Sigmoid colon (tissue), 6 donors: ENCODE measurements at regions not wholly inside any gene's neighbourhood (a gene's known extent, or its start where the extent isn't known, plus 50 kb on each side); places are given as distances from the start of the nearest gene placed in this dataset.

Experiments used
- DNase-seq: peaks from one replicate; pipeline ENCODE4 v3.0.0-alpha.2; 2019
- H3K27ac ChIP-seq, 4 donors: fragments of 200-600 bp; sonication (generic); one replicate each; pipeline ENCODE4 v1.5.1; 2016 to 2019; ENCODE audit warnings: mild to moderate bottlenecking in 1 of 4
- H3K27me3 ChIP-seq, 3 donors: fragments of 200-600 bp; sonication (generic); one replicate each; pipeline ENCODE4 v1.5.1; 2019; ENCODE audit warnings: mild to moderate bottlenecking in 1 of 3
- H3K36me3 ChIP-seq, 4 donors: fragments of 200-600 bp; sonication (generic); one replicate each; pipeline ENCODE4 v1.5.1; 2016 to 2019
- H3K4me1 ChIP-seq, 4 donors: fragments of 200-600 bp; sonication (generic); one replicate each; pipeline ENCODE4 v1.5.1; 2017 to 2019
- H3K4me3 ChIP-seq, 4 donors: fragments of 200-600 bp; sonication (generic); one replicate each; pipeline ENCODE4 v1.5.1; 2017 to 2019; ENCODE audit warnings: mild to moderate bottlenecking in 2 of 4, moderate library complexity in 1 of 4
- H3K9me3 ChIP-seq, 4 donors: fragments of 200-600 bp in 3 of 4; sonication (generic) in 3 of 4; one replicate each; pipeline versions ENCODE4 v1.5.1 to v1.6.1; 2013 to 2019
- EP300 ChIP-seq, 4 donors: sonication (generic); formaldehyde crosslinking; IDR thresholded peaks; one replicate each; pipeline ENCODE4 v1.6.1; 2017; ENCODE audit warnings: antibody characterized with exemption in 4 of 4
- POLR2A ChIP-seq, 2 donors: fragments of 450-650 bp; IDR thresholded peaks; one replicate each; pipeline ENCODE4 v1.6.1; 2016; ENCODE audit warnings: antibody characterized with exemption in 2 of 2, mild to moderate bottlenecking in 2 of 2, moderate library complexity in 2 of 2
- POLR2AphosphoS5 ChIP-seq, 4 donors: sonication (generic); formaldehyde crosslinking; IDR thresholded peaks; one replicate each; pipeline ENCODE4 v1.6.1; 2017; ENCODE audit warnings: antibody characterized with exemption in 4 of 4
- WGBS, 2 donors: extraction: QIAGEN DNeasy Blood & Tissue Kit; methylation state at CpG; one replicate each; pipeline ENCODE4 v1.1.7; 2013; 5-methylcytosine and 5-hydroxymethylcytosine counted together
- intact Hi-C: fragments of 100-400 bp; cut with DNase I; formaldehyde crosslinking; loops from one replicate; pipeline ENCODE4 v1.15.1; 2023
- TF ChIP-seq, protein P1 (sequence below), 4 experiments: fragments of 450-650 bp in 3 of 4; fragments of 200-600 bp in 1 of 4; IDR thresholded peaks; one replicate each; pipeline ENCODE4 v1.5.1; 2016 to 2019; ENCODE audit warnings: antibody characterized with exemption in 4 of 4, mild to moderate bottlenecking in 3 of 4, moderate library complexity in 2 of 4
- donor health status: healthy with polysubstance abuse.
- donor health status: healthy.

DNA sequence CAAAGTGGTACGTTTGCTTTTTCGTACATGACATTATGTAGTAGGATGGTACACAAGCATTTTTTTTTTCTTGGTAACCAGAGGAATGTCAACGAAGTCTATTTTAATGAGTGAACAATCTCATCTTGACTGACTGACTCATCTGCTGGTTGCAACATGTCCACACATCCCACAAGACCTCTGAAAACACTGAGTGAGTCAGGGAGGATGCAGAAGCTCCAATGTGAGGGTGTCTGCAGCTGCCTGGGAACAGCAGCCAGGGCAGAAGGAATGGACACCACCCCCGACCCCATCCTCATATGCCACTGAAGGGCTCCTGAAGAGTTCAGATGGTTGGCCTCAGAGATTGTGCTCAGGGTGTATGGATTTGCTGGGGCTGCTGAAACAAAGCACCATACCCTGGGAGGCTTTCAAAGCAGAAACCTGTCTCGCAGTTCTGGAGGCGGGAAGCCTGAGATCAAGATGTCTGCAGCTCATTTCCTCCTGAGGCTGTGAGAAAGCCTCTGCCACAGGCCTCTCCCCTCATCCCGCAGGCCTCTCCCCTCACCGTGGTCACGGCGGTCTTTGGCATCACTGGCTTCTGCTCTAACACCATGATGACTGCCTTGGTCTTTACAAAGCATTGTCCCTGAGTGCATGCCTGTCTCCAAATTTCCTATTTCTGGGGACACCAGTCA lies 124.6 kb downstream of the LRATD1 start:
- Histone ChIP-seq H3K27me3 (no peaks in the 10 kb centered on the region), H3K9me3 (no peaks in the 10 kb centered on the region), H3K4me1 (no peaks in the 10 kb centered on the region), H3K4me3 (no peak overlapping the region), H3K27ac (no peak overlapping the region), H3K36me3 (no peaks in the 10 kb centered on the region)
- no peak for DNase-seq
- intact Hi-C loops: no loop called here
- no peak for TF ChIP-seq POLR2A (IDR thresholded peaks at IDR 0.05)
- TF ChIP-seq, protein P1, sequence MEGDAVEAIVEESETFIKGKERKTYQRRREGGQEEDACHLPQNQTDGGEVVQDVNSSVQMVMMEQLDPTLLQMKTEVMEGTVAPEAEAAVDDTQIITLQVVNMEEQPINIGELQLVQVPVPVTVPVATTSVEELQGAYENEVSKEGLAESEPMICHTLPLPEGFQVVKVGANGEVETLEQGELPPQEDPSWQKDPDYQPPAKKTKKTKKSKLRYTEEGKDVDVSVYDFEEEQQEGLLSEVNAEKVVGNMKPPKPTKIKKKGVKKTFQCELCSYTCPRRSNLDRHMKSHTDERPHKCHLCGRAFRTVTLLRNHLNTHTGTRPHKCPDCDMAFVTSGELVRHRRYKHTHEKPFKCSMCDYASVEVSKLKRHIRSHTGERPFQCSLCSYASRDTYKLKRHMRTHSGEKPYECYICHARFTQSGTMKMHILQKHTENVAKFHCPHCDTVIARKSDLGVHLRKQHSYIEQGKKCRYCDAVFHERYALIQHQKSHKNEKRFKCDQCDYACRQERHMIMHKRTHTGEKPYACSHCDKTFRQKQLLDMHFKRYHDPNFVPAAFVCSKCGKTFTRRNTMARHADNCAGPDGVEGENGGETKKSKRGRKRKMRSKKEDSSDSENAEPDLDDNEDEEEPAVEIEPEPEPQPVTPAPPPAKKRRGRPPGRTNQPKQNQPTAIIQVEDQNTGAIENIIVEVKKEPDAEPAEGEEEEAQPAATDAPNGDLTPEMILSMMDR (IDR thresholded peaks at IDR 0.05): no peak
- TF ChIP-seq POLR2AphosphoS5 (IDR thresholded peaks at IDR 0.05): no peak
- TF ChIP-seq EP300 (IDR thresholded peaks at IDR 0.05): no peak
- WGBS, 2 donors: 84% methylated on average over 10 of the region's 10 CpGs

DNA sequence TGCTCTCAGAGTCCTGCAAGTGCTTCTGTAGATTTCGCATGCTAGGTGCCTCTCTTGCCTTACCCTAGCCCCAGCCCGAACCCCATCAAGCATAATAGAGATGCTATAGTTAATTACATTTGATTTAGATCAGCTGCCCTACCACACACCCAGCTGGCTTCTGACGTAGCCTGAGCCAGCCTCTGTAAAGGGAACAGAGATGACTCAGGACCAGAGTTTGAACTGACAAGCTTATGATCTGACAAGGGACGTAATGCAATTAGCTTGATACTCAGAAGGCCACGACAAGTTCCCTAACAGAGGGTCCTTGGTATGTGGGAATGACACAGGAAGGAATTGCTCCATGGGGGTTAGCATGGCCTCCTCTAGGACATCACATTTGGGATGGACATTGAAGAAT lies 126.6 kb downstream of the LRATD1 start:
- no peak for DNase-seq
- H3K4me1 ChIP-seq: no peaks in the 10 kb centered on the region
- WGBS, 2 donors: 86 to 89% methylated on average over 5 of the region's 5 CpGs
- H3K9me3 ChIP-seq: no peaks in the 10 kb centered on the region
- H3K36me3 ChIP-seq: no peaks in the 10 kb centered on the region
- H3K4me3 ChIP-seq: no peak overlapping the region
- no peak overlapping the region for H3K27ac ChIP-seq
- TF ChIP-seq POLR2AphosphoS5 (IDR thresholded peaks at IDR 0.05) (no peak), EP300 (IDR thresholded peaks at IDR 0.05) (no peak), POLR2A (IDR thresholded peaks at IDR 0.05) (no peak)
- TF ChIP-seq, protein P1 (IDR thresholded peaks at IDR 0.05): no peak
- intact Hi-C loops: no loop called here
- no peaks in the 10 kb centered on the region for H3K27me3 ChIP-seq

- no peaks in the 10 kb centered on the region for H3K27me3 ChIP-seq
- intact Hi-C loops: no loop called here
- H3K4me1 ChIP-seq: no peaks in the 10 kb centered on the region
- H3K27ac ChIP-seq: no peak overlapping the region
- no peak for DNase-seq
- H3K36me3 ChIP-seq: no peaks in the 10 kb centered on the region
- H3K4me3 ChIP-seq: no peak overlapping the region
- TF ChIP-seq POLR2AphosphoS5 (IDR thresholded peaks at IDR 0.05) (no peak), EP300 (IDR thresholded peaks at IDR 0.05) (no peak), POLR2A (IDR thresholded peaks at IDR 0.05) (no peak)
- TF ChIP-seq, protein P1 (IDR thresholded peaks at IDR 0.05): no peak
- WGBS, 2 donors: 63 to 85% methylated on average over 9 of the region's 9 CpGs
- no peaks in the 10 kb centered on the region for H3K9me3 ChIP-seq
These were observed 127.7 kb downstream of the LRATD1 start for GRCh38 chr2:14760169-14760568.

DNA sequence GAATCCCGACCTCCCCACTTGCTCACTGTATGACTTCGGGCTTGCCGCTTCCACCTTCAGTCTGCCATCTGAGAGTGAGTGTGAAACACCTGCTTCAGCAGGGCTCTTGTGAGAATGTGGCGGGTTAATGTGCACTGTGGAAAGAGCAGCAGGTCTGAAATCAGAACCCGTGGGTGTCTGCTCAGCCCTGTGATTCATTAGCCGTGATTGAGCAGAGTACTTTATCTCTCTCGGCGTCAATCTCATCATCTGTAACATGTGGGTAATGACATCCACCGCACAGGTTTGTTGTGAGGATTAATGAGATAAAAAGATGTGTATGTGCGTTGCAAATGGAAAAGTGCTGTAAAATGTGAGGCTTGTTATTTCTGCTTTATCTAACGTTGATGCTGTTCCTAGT lies 128.6 kb downstream of the LRATD1 start:
- TF ChIP-seq, protein P1 (IDR thresholded peaks at IDR 0.05): no peak
- no peak for TF ChIP-seq POLR2AphosphoS5 (IDR thresholded peaks at IDR 0.05)
- no peak for TF ChIP-seq EP300 (IDR thresholded peaks at IDR 0.05)
- TF ChIP-seq POLR2A (IDR thresholded peaks at IDR 0.05): no peak
- Histone ChIP-seq H3K9me3 (no peaks in the 10 kb centered on the region), H3K4me1 (no peaks in the 10 kb centered on the region), H3K36me3 (no peaks in the 10 kb centered on the region), H3K4me3 (no peak overlapping the region), H3K27ac (no peak overlapping the region), H3K27me3 (no peaks in the 10 kb centered on the region)
- DNase-seq: no peak
- WGBS, 2 donors: 93% methylated on average over 11 of the region's 11 CpGs
- intact Hi-C loops: no loop called here

DNA sequence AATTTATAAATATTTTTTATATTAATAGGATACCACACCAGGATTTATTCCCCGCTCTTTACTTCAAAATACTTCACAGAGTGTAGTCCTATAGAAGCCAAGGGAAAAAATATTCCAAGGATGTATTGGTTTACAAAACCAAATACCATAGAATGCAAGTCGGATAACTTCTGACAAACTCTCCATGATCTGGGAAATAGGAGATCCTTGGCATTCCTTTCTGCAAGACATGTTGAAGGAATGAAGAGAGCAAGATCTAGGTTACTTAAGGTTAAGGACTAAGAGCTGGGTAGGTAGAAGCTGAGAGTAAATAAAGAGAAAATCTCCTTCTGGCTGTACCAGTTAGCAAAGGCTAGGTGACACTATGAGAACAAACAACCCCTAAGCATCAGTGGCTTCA lies 141.2 kb downstream of the LRATD1 start:
- no peak for DNase-seq
- Histone ChIP-seq H3K36me3 (no peaks in the 10 kb centered on the region), H3K4me3 (no peak overlapping the region), H3K9me3 (no peaks in the 10 kb centered on the region), H3K27ac (no peak overlapping the region), H3K27me3 (no peaks in the 10 kb centered on the region), H3K4me1 (peaks cover 0 to 10% (median 0%) of the 10 kb centered on the region in 4 donors)
- intact Hi-C loops: no loop called here
- TF ChIP-seq POLR2A (IDR thresholded peaks at IDR 0.05) (no peak), POLR2AphosphoS5 (IDR thresholded peaks at IDR 0.05) (no peak), EP300 (IDR thresholded peaks at IDR 0.05) (no peak)
- TF ChIP-seq, protein P1 (IDR thresholded peaks at IDR 0.05): no peak
- 81 to 90% methylated on average over 2 of the region's 2 CpGs for WGBS, 2 donors
